Activated naive CD8-positive, alpha-beta T cell treated with anti-CD3 and anti-CD28 coated beads, Interleukin-2, amount 10 ng/mL, durations not matched to agents 7 days and 5 days (primary cell): ENCODE measurements at regions not wholly inside any gene's neighbourhood (a gene's known extent, or its start where the extent isn't known, plus 50 kb on each side); places are given as distances from the start of the nearest gene placed in this dataset.

ENCODE experiments used
- ATAC-seq: fragments of 150-1000 bp; cut with Tn5 transposase; one replicate; pipeline ENCODE4 v1.10.0; 2021; ENCODE audit warnings: low read depth, moderate library complexity
- POLR2A ChIA-PET: fragments of 350-600 bp; sonication (Branson Sonifier 250); formaldehyde crosslinking; loops from one replicate; lab custom pipeline; 2021; ENCODE audit warnings: antibody characterized with exemption; lab: Charles Lee
- DNase-seq: peaks from one replicate; pipeline ENCODE4 v3.0.0; 2021
- H3K27ac Mint-ChIP-seq: one replicate; pipeline ENCODE4 v1.8.0; 2022; ENCODE audit warnings: mild to moderate bottlenecking, mixed read lengths
- H3K27me3 Mint-ChIP-seq: one replicate; pipeline ENCODE4 v1.8.0; 2022; ENCODE audit warnings: mild to moderate bottlenecking, moderate library complexity, mixed read lengths
- H3K36me3 Mint-ChIP-seq: one replicate; pipeline ENCODE4 v1.8.0; 2021; ENCODE audit warnings: mild to moderate bottlenecking, mixed read lengths
- H3K4me1 Mint-ChIP-seq: one replicate; pipeline ENCODE4 v1.8.0; 2021; ENCODE audit warnings: mixed read lengths
- H3K4me3 Mint-ChIP-seq: one replicate; pipeline ENCODE4 v1.8.0; 2022; ENCODE audit warnings: mild to moderate bottlenecking, moderate library complexity, mixed read lengths
- H3K9me3 Mint-ChIP-seq: one replicate; pipeline ENCODE4 v1.8.0; 2021; ENCODE audit warnings: mixed read lengths

DNA sequence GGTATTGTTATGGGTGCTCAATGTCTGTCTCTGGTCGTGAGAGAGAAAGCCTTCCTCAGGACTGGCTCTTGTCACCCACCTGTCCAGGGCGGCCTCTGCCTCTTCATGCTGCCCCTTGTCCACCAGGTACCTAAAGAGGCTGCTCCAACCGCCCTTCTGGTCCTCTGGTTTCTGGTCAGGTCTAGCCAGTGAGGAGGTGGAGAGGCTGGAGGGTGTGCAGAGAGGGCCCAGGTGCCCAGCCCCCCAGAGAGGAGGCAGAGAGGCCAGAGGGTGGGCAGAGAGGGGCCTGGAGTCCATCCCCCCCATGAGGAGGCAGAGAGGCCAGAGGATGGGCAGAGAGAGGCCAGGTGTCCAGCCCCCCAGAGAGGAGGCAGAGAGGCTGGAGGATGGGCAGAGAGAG, 329.8 kb upstream of the IRX4 start:
- POLR2A ChIA-PET: no interaction called here
- ATAC-seq: no peak
- H3K27me3 Mint-ChIP-seq: no peaks in the 10 kb centered on the region
- no peaks in the 10 kb centered on the region for H3K36me3 Mint-ChIP-seq
- no peak overlapping the region for H3K27ac Mint-ChIP-seq
- no peak overlapping the region for H3K4me3 Mint-ChIP-seq
- no peaks in the 10 kb centered on the region for H3K4me1 Mint-ChIP-seq
- no peak for DNase-seq
- no peaks in the 10 kb centered on the region for H3K9me3 Mint-ChIP-seq

DNA sequence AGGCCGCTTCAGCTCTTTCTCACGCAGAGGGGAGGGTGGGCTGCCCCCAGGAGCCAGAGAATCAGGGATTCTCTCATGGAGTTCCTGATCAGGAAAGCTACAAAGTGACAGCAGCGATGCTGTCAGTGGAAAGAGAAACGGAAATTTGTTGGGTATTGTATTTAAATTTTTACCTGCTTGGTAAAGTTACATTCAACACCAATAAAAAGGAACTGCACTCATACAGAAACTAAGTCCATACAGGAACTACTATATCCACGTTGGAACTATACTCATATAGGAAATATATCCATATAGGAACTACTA, 325.5 kb upstream of the IRX4 start:
- H3K4me3 Mint-ChIP-seq: no peak overlapping the region
- POLR2A ChIA-PET: no interaction called here

DNA sequence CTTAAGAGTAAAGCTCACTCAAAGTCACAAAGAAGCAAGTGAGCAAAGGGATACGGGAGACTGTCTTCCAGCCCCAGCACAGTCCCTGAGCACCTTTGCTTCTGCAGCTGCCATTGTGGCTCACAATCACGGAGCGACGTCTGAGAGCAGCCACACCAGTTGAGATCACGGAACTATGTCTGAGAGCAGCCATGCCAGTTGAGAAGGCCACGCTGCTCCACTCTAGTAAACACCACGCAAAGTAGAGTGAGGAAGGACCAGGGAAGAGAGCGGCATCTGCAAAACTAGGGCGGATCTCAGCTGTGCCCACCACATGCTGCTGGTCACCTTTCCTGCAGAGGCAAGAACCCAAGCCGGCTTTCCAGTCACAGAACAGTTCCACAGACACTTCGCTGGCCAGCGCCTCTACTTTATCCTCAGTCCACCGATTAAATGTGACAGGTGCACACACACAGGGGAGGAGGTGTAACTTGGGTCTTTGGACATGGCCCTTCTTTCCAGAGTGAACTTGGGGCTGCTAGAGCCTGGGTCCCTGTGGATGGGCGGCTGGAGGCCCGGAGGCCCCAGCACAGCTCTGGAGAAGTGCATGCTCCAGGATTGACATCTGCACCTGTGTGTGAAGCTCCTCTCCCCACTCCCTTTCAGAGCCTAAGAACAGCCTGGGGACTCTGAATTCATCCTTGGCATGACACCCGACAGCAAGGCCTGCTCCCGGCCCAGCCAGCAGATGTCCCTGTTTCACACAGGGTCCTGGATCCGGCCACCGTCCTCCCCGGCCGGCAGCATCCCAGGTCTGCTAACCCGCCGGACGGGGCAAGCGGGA, 324.9 kb upstream of the IRX4 start:
- Mint-ChIP-seq H3K4me1 (no peaks in the 10 kb centered on the region), H3K27me3 (peaks cover 6% of the 10 kb centered on the region), H3K4me3 (no peak overlapping the region), H3K36me3 (no peaks in the 10 kb centered on the region), H3K27ac (no peak overlapping the region), H3K9me3 (no peaks in the 10 kb centered on the region)
- POLR2A ChIA-PET: no interaction called here
- ATAC-seq (no peak), DNase-seq (no peak)

More for the DNA sequence above, 325.5 kb upstream of the IRX4 start:
- no peak for ATAC-seq
- H3K4me1 Mint-ChIP-seq: no peaks in the 10 kb centered on the region
- H3K27ac Mint-ChIP-seq: no peak overlapping the region
- peaks cover 2% of the 10 kb centered on the region for H3K27me3 Mint-ChIP-seq
- DNase-seq: no peak
- no peaks in the 10 kb centered on the region for H3K36me3 Mint-ChIP-seq
- no peaks in the 10 kb centered on the region for H3K9me3 Mint-ChIP-seq

DNA sequence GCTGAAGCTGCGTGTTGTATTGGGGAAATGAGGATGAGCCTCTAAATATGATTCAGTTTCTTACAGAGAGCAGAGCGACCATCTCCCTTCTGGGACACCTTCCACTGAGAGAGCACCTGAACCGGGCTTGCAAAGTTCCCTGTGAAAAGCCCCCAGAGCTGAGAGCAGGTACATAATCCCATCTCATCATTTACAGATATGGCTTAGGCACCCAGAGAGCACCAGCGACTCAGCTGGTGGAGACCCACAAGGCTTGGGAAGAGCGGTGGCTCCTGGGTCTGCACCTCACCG, 324.3 kb upstream of the IRX4 start:
- Mint-ChIP-seq H3K27me3 (peaks cover 6% of the 10 kb centered on the region), H3K4me3 (no peak overlapping the region), H3K9me3 (no peaks in the 10 kb centered on the region), H3K27ac (no peak overlapping the region), H3K36me3 (no peaks in the 10 kb centered on the region), H3K4me1 (no peaks in the 10 kb centered on the region)
- DNase-seq (no peak), ATAC-seq (no peak)
- POLR2A ChIA-PET: no interaction called here

DNA sequence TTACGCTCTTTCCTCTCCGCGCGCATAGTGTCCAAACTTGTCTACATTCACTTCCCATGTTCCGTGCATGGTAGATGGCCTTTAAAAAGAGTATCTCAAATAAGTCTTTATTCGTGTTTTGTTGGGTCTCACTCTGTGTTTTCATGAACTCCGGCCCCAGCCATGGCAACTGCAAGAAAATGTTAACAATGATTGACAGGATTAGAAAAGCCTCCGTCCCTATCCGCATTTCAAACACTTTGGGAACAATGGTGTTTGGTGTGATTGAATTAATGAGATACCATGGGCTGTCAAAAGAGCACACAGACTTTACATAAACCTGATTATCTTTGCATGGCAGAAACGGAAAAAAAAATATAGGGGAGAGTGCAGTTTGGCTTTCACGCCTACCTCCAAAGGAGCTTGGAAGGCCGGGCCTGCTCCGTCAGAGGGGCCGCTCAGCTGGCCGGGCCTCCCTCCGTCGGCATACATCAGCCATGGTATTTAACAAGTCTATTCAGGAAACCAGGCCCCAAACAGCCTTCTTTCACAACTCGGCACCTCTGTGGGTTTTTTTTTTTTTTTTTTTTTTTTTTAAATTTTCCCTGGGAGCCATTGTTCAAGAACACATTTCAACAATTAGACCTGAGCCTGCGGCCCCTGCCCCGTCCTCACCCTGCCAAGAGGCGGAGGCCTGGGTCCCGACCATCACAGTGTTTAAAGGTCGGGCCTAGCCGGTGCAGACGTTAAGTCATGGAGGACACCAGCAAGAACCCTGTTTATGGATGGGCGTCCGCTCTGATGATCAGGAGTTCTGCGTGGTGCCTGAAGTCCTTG, 323.8 kb upstream of the IRX4 start:
- ATAC-seq (no peak), DNase-seq (no peak)
- POLR2A ChIA-PET: no interaction called here
- no peak overlapping the region for H3K27ac Mint-ChIP-seq
- no peaks in the 10 kb centered on the region for H3K9me3 Mint-ChIP-seq
- H3K4me3 Mint-ChIP-seq: no peak overlapping the region
- no peaks in the 10 kb centered on the region for H3K4me1 Mint-ChIP-seq
- no peaks in the 10 kb centered on the region for H3K36me3 Mint-ChIP-seq
- peaks cover 6% of the 10 kb centered on the region for H3K27me3 Mint-ChIP-seq

DNA sequence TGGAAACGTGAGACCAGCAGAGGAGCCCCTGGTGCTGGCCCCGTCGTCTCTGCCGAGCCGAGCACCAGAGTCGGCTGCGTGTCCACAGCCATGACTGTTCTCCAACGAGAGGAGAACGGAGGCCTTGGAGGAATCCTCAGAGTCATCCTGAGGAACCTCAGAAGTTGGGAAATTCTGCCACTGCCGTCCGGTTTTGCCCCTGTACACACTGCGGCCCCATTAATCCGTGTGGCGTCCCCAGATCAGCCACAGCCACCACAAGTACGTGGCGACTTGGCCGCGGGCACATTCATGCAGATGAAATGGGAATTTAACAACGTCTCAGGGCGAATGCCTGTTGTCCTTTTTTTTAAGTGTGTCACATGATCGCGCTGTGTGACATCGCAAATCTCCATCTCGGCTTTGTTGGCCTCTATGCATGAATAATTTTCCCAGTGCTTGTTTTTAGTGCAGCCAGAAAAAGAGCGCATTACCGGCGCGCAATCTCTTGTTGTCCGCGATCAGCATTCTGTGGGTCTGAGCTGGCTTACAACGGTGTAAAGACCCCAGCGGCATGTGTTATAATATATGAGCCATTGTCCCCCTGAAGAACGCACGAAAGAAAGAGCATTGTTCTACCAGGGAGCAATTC, 323.0 kb upstream of the IRX4 start:
- Mint-ChIP-seq H3K4me3 (no peak overlapping the region), H3K27ac (no peak overlapping the region), H3K4me1 (no peaks in the 10 kb centered on the region), H3K9me3 (no peaks in the 10 kb centered on the region), H3K27me3 (peaks cover 6% of the 10 kb centered on the region), H3K36me3 (no peaks in the 10 kb centered on the region)
- POLR2A ChIA-PET: no interaction called here
- DNase-seq (no peak), ATAC-seq (no peak)

DNA sequence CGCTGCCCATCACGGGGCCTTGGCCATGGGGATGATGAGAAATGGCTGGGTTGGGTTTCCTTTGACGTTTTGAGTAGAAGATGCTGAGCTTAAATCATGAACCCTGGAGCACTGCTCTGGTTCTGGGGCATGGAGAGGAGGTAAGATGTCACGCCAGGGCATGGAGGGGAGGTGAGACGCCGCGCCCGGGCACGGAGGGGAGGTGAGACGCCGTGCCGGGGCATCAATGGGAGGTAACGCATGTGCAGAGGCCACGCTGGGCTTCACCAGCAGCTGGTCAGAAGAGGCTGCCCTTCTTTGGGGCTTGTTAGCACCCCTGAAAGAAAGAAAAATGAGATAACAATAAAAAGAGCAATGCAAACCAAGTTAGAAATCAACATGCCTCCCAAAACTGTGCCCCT, 322.5 kb upstream of the IRX4 start:
- POLR2A ChIA-PET: no interaction called here
- no peaks in the 10 kb centered on the region for H3K36me3 Mint-ChIP-seq
- H3K27ac Mint-ChIP-seq: no peak overlapping the region
- peaks cover 6% of the 10 kb centered on the region for H3K27me3 Mint-ChIP-seq
- ATAC-seq: no peak
- no peak overlapping the region for H3K4me3 Mint-ChIP-seq
- no peaks in the 10 kb centered on the region for H3K4me1 Mint-ChIP-seq
- DNase-seq: no peak
- H3K9me3 Mint-ChIP-seq: no peaks in the 10 kb centered on the region

DNA sequence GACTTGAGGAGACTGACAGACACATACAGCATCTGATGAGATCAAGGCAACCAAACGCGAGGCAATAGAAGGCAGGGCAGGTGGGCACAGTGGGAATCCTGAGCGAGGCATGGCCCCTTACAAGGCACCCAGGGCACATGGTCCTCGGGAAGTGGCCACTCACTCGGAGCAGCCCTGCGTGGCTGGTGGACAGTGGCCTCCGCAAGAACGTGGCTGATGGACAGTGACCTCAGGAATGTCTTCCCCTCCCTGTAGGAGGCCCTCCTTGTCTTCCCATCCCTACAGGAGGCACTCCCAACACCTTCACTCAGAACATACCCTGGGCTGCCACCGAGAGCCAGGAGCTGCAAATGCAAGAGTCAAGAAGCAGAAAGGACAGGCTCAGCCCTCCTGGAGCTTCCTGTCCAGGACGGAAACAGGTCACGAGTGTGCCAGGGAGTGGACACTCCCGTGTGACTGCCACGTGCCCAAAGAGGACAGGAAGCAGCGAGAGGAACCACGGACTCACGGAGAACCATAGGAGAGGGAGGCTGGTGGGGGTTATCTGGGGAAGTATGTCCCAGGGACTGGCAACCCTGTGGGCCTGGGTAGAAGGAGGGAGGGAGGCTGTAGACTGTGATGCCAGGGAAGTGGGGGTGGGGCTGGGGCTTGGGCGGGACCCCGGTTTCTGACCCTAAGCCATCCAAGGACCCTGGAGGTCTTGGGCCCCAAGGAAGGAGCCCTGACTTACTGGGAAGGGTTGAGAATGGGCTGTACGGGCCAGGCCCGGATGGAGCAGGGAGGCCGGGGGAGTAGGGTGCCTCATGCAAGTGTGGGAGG, 321.9 kb upstream of the IRX4 start:
- POLR2A ChIA-PET: no interaction called here
- no peak overlapping the region for H3K27ac Mint-ChIP-seq
- H3K36me3 Mint-ChIP-seq: no peaks in the 10 kb centered on the region
- H3K27me3 Mint-ChIP-seq: peaks cover 6% of the 10 kb centered on the region
- H3K4me1 Mint-ChIP-seq: no peaks in the 10 kb centered on the region
- H3K4me3 Mint-ChIP-seq: no peak overlapping the region
- DNase-seq: no peak
- no peaks in the 10 kb centered on the region for H3K9me3 Mint-ChIP-seq
- ATAC-seq: no peak

DNA sequence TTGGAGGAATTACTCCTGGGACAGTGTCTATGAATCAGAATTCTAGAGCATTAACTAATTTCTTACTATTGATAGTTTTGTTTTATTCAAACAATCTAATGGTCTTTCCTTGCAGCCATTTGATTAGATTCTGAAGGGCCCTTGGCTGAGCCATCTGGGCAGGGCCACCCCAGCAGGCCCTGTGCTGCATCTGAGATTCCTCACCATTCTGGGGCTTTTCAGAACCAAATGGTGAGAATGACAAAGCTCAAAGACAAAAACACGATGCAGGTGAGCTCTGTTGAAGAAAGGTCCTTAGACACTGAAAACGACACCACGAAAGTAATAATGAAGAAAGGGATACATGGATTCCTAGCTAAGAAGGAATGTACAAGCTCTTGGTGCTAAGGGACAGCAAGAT, 321.0 kb upstream of the IRX4 start:
- no peak for ATAC-seq
- no peaks in the 10 kb centered on the region for H3K9me3 Mint-ChIP-seq
- POLR2A ChIA-PET: no interaction called here
- peaks cover 6% of the 10 kb centered on the region for H3K27me3 Mint-ChIP-seq
- no peak for DNase-seq
- H3K4me3 Mint-ChIP-seq: no peak overlapping the region
- H3K4me1 Mint-ChIP-seq: no peaks in the 10 kb centered on the region
- no peak overlapping the region for H3K27ac Mint-ChIP-seq
- no peaks in the 10 kb centered on the region for H3K36me3 Mint-ChIP-seq

DNA sequence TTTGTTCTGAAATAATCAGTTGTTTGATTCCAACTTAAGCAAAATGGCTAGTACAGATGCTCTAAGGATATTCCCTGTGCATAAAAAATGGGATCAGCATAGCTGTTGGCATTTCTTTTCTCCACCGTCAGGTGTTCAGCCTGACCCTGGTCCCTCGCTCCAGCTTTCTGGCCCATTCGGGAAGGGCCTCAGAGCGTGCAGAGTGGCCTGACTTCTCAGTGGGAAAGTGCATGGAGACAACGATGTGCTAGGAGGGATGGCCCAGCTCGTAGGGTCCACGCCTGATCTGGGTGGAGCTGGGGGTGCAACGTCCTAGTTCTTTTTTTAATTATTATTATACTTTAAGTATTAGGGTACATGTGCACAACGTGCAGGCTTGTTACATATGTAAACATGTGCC, 319.1 kb upstream of the IRX4 start:
- ATAC-seq (no peak), DNase-seq (no peak)
- Mint-ChIP-seq H3K9me3 (no peaks in the 10 kb centered on the region), H3K27ac (no peak overlapping the region), H3K4me3 (no peak overlapping the region), H3K36me3 (no peaks in the 10 kb centered on the region), H3K27me3 (peaks cover 4% of the 10 kb centered on the region), H3K4me1 (no peaks in the 10 kb centered on the region)
- POLR2A ChIA-PET: no interaction called here

DNA sequence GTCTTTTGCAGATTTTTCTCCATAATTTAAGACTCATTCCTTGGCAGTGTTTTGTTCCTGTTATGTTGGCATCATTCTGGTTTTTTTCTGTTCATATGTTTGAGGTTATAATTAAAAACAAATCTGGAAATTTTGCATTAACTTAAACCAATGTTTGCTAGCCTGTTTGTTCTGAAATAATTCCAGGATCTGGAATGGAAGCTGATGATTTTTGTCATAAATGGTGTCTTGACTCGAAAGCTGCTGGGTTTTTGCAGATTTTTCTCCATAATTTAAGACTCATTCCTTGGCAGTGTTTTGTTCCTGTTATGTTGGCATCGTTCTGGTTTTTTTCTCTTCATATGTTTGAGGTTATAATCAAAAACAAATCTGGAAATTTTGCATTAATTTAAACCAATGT, 318.7 kb upstream of the IRX4 start:
- Mint-ChIP-seq H3K36me3 (no peaks in the 10 kb centered on the region), H3K4me1 (no peaks in the 10 kb centered on the region), H3K27me3 (peaks cover 4% of the 10 kb centered on the region), H3K9me3 (no peaks in the 10 kb centered on the region), H3K4me3 (no peak overlapping the region), H3K27ac (no peak overlapping the region)
- POLR2A ChIA-PET: no interaction called here
- ATAC-seq (no peak), DNase-seq (no peak)

DNA sequence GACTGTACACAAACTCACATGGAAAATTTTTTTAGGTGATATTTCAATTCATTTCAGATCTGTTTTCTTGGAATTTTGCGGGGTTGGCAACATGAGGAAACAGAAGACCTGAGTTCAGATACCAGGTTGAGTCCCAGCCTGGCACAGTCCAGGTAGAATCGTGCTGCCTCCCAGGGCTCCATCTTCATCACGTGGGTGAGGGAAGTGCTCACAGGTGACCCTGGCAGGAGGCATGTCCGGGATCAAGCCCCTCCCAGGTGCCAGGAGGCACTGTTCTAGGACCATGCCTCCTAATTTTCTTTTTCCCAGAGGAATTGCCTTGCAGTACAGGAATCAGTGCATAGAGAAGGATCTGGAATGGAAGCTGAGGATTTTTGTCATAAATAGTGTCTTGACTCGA, 318.3 kb upstream of the IRX4 start:
- no peak for DNase-seq
- no peaks in the 10 kb centered on the region for H3K9me3 Mint-ChIP-seq
- ATAC-seq: no peak
- no peaks in the 10 kb centered on the region for H3K4me1 Mint-ChIP-seq
- H3K4me3 Mint-ChIP-seq: no peak overlapping the region
- H3K36me3 Mint-ChIP-seq: no peaks in the 10 kb centered on the region
- peaks cover 4% of the 10 kb centered on the region for H3K27me3 Mint-ChIP-seq
- POLR2A ChIA-PET: no interaction called here
- H3K27ac Mint-ChIP-seq: no peak overlapping the region

DNA sequence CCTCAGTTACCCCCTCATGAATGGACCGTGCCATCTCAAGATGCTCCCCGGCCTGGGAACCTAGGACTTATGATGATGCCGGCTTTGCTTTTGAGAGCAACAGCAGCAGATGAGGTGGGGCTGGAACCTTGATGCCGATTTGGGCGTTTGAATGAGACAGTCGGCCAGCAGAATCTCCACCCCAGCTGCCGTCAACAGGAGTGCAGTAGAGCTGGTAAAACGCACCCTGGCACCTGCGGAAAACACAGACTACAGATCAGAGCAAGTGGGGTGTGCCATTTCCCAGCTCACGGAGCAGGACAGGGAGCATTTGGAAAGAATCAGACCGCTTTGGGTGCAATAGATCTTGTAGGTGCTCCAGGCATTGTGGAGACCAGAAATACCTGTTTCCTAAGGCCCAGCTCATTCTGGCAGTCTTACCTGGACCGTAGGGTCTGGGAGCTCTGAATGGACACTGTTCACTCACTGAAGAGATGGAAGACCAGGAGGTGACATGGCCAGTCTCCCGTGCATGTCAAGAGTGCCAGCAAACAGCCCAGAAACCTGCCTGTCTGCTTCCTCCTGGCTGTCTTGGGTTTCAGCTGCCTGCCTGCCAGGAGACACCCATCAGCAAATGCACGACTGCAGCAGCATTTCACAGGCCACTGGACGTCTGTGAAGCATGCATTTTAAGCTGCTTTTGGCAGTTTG, 317.7 kb upstream of the IRX4 start:
- POLR2A ChIA-PET: no interaction called here
- H3K27me3 Mint-ChIP-seq: peaks cover 4% of the 10 kb centered on the region
- H3K36me3 Mint-ChIP-seq: no peaks in the 10 kb centered on the region
- no peak overlapping the region for H3K27ac Mint-ChIP-seq
- no peaks in the 10 kb centered on the region for H3K9me3 Mint-ChIP-seq
- H3K4me3 Mint-ChIP-seq: no peak overlapping the region
- H3K4me1 Mint-ChIP-seq: no peaks in the 10 kb centered on the region
- DNase-seq (no peak), ATAC-seq (no peak)
